H9 (cell line): ENCODE measurements at regions not wholly inside any gene's neighbourhood (a gene's known extent, or its start where the extent isn't known, plus 50 kb on each side); places are given as distances from the start of the nearest gene placed in this dataset.

Experiments used
- DNase-seq: peaks from one replicate; pipeline ENCODE4 v3.0.0-alpha.2; 2017
- H2AFZ ChIP-seq: one replicate; pipeline ENCODE4 v1.6.1; 2013; ENCODE audit warnings: mild to moderate bottlenecking, low read length, control low read depth, moderate library complexity
- H2AK5ac ChIP-seq: 2 replicates; pipeline ENCODE4 v1.6.1; 2013; ENCODE audit warnings: low read length, control low read depth, mixed read lengths; ENCODE audit not compliant: insufficient read length
- H2BK120ac ChIP-seq: one replicate; pipeline ENCODE4 v1.6.1; 2013; ENCODE audit warnings: low read depth, mild to moderate bottlenecking, low read length, control low read depth, inconsistent platforms; ENCODE audit not compliant: poor library complexity, severe bottlenecking
- H2BK12ac ChIP-seq: 2 replicates; pipeline ENCODE4 v1.6.1; 2013; ENCODE audit warnings: low read length, control low read depth, mixed read lengths, low read depth; ENCODE audit not compliant: insufficient read length
- H2BK15ac ChIP-seq: 2 replicates; pipeline ENCODE4 v1.6.1; 2013; ENCODE audit warnings: low read depth, low read length, control low read depth
- H2BK20ac ChIP-seq: one replicate; pipeline ENCODE4 v1.6.1; 2013; ENCODE audit warnings: low read depth, mild to moderate bottlenecking, low read length, control low read depth, inconsistent platforms; ENCODE audit not compliant: poor library complexity, severe bottlenecking
- H2BK5ac ChIP-seq: 2 replicates; pipeline ENCODE4 v1.6.1; 2013; ENCODE audit warnings: low read length, control low read depth, mixed read lengths; ENCODE audit not compliant: insufficient read length
- H3K14ac ChIP-seq: 2 replicates; pipeline ENCODE4 v1.6.1; 2013; ENCODE audit warnings: low read length, control low read depth; ENCODE audit not compliant: insufficient read depth
- H3K18ac ChIP-seq: 2 replicates; pipeline ENCODE4 v1.6.1; 2013; ENCODE audit warnings: low read depth, mild to moderate bottlenecking, mixed read lengths, low read length, control low read depth; ENCODE audit not compliant: insufficient read length
- H3K23ac ChIP-seq: 2 replicates; pipeline ENCODE4 v1.6.1; 2013; ENCODE audit warnings: low read length, control low read depth, mixed read lengths, low read depth; ENCODE audit not compliant: insufficient read length
- H3K23me2 ChIP-seq: 2 replicates; pipeline ENCODE4 v1.6.1; 2013; ENCODE audit warnings: low read depth, mild to moderate bottlenecking, mixed read lengths, low read length, control low read depth; ENCODE audit not compliant: insufficient read length, poor library complexity, severe bottlenecking
- H3K27ac ChIP-seq: 2 replicates; pipeline ENCODE4 v1.5.1; 2013; ENCODE audit warnings: low read length, control low read depth, mixed read lengths, low read depth; ENCODE audit not compliant: insufficient read length
- H3K27me3 ChIP-seq: 2 replicates; pipeline ENCODE4 v1.6.1; 2013; ENCODE audit warnings: low read length, control low read depth, inconsistent platforms; ENCODE audit not compliant: insufficient read depth
- H3K4ac ChIP-seq: 2 replicates; pipeline ENCODE4 v1.6.1; 2013; ENCODE audit warnings: low read depth, mild to moderate bottlenecking, control low read depth, inconsistent platforms, low read length, moderate library complexity
- H3K4me1 ChIP-seq: 2 replicates; pipeline ENCODE4 v1.6.1; 2013; ENCODE audit warnings: low read length, control low read depth, inconsistent platforms; ENCODE audit not compliant: insufficient read depth
- H3K4me2 ChIP-seq: 2 replicates; pipeline ENCODE4 v1.6.1; 2013; ENCODE audit warnings: low read length, control low read depth, mixed read lengths; ENCODE audit not compliant: insufficient read length, insufficient read depth
- H3K56ac ChIP-seq: 2 replicates; pipeline ENCODE4 v1.6.1; 2013; ENCODE audit warnings: low read depth, mild to moderate bottlenecking, mixed read lengths, low read length, control low read depth; ENCODE audit not compliant: insufficient read length
- H3K79me1 ChIP-seq: 2 replicates; pipeline ENCODE4 v1.6.1; 2013; ENCODE audit warnings: low read depth, mild to moderate bottlenecking, moderate library complexity, low read length, control low read depth, inconsistent platforms; ENCODE audit not compliant: insufficient read depth, poor library complexity, severe bottlenecking
- H3K79me2 ChIP-seq: 2 replicates; pipeline ENCODE4 v1.6.1; 2013; ENCODE audit warnings: low read length, control low read depth, inconsistent platforms; ENCODE audit not compliant: insufficient read depth
- H3K9ac ChIP-seq: 2 replicates; pipeline ENCODE4 v1.6.1; 2013; ENCODE audit warnings: low read length, control low read depth, mixed read lengths; ENCODE audit not compliant: insufficient read length; ENCODE audit errors: extremely low read depth
- H3K9me3 ChIP-seq: one replicate; pipeline ENCODE4 v1.6.1; 2013; ENCODE audit warnings: low read depth, low read length, inconsistent platforms; ENCODE audit not compliant: control insufficient read depth
- H3T11ph ChIP-seq: one replicate; pipeline ENCODE4 v1.6.1; 2013; ENCODE audit warnings: mild to moderate bottlenecking, low read length, control low read depth, inconsistent platforms
- H4K20me1 ChIP-seq: one replicate; pipeline ENCODE4 v1.6.1; 2013; ENCODE audit not compliant: control insufficient read depth, insufficient read length, insufficient read depth
- H4K5ac ChIP-seq: 2 replicates; pipeline ENCODE4 v1.6.1; 2013; ENCODE audit warnings: low read depth, mild to moderate bottlenecking, mixed read lengths, low read length, control low read depth; ENCODE audit not compliant: insufficient read length
- H4K8ac ChIP-seq: replicated peaks from 2 replicates; pipeline ENCODE4 v1.6.1; 2013; ENCODE audit warnings: low read length, control low read depth, mixed read lengths, low read depth; ENCODE audit not compliant: insufficient read length
- H4K91ac ChIP-seq: 2 replicates; pipeline ENCODE4 v1.6.1; 2013; ENCODE audit warnings: low read depth, mild to moderate bottlenecking, moderate library complexity, mixed read lengths, low read length, control low read depth; ENCODE audit not compliant: insufficient read length
- H3K27ac Mint-ChIP-seq, 3 experiments: 2 replicates in 2 of 3; 3 replicates in 1 of 3; pipeline ENCODE4 v1.8.0; 2020 to 2021; ENCODE audit warnings: mixed read lengths in 3 of 3, mild to moderate bottlenecking in 1 of 3, moderate library complexity in 1 of 3
- H3K27me3 Mint-ChIP-seq: 2 replicates; pipeline ENCODE4 v1.8.0; 2021; ENCODE audit warnings: low read depth, mild to moderate bottlenecking, moderate library complexity, mixed read lengths
- H3K36me3 Mint-ChIP-seq, 3 experiments: 2 replicates in 2 of 3; 3 replicates in 1 of 3; pipeline ENCODE4 v1.8.0; 2020 to 2021; ENCODE audit warnings: low read depth in 3 of 3, mixed read lengths in 3 of 3; ENCODE audit not compliant: insufficient read depth in 1 of 3
- H3K4me1 Mint-ChIP-seq, 2 experiments: 2 replicates each; pipeline ENCODE4 v1.8.0; 2020; ENCODE audit warnings: mixed read lengths in 2 of 2
- H3K4me3 Mint-ChIP-seq, 2 experiments: 2 replicates in 1 of 2; 3 replicates in 1 of 2; pipeline ENCODE4 v1.8.0; 2020 to 2021; ENCODE audit warnings: mild to moderate bottlenecking in 2 of 2, mixed read lengths in 2 of 2, moderate library complexity in 1 of 2
- H3K9me3 Mint-ChIP-seq, 2 experiments: 2 replicates in 1 of 2; 3 replicates in 1 of 2; pipeline ENCODE4 v1.8.0; 2020; ENCODE audit warnings: mild to moderate bottlenecking in 2 of 2, mixed read lengths in 2 of 2, moderate library complexity in 1 of 2
- CTCF ChIP-seq: fragments of 200-600 bp; sonication (generic); conservative IDR thresholded peaks from 3 replicates; pipeline ENCODE4 v1.8.0; 2021; ENCODE audit warnings: antibody characterized with exemption, mild to moderate bottlenecking
- WGBS: extraction: QIAGEN DNeasy Blood & Tissue Kit; methylation state at CpG from one replicate; pipeline ENCODE4 v1.1.7; 2013; ENCODE audit warnings: missing lambda C conversion rate, low lambda C conversion rate, mixed read lengths; ENCODE audit not compliant: insufficient read length; ENCODE audit errors: extremely low coverage; 5-methylcytosine and 5-hydroxymethylcytosine counted together

DNA sequence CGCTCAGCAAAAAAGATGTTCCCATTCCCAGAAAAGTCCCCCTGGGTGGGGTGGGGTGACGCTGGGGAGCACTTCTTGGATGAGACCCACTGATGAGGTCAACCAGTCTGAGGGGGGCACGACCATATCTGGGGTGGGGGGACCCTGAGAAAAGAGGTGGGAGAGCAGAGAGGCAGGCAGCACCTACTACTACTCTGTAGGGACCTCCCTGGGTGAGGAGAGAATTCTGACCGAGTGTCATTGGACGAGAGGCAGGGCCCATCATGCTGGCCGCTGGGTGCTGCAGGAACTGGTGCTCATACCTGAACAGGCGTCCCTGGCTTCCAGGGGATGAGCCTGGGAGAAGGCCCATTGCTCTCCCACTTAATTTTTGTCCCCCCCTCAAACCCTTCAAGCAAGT is 158.8 kb downstream of the KLF13 start:
- no peak overlapping the region for H2BK5ac ChIP-seq
- no peak overlapping the region for H4K8ac ChIP-seq
- H3K9me3 ChIP-seq: no peaks in the 10 kb centered on the region
- H3K4me1 Mint-ChIP-seq: peaks cover 2 to 12% of the 10 kb centered on the region in 2 experiments
- no peak for TF ChIP-seq CTCF
- H2BK20ac ChIP-seq: no peak overlapping the region
- H3K9me3 Mint-ChIP-seq: peaks cover 6 to 9% of the 10 kb centered on the region in 2 experiments
- no peak overlapping the region for H3K4ac ChIP-seq
- H3K36me3 Mint-ChIP-seq: peaks cover 4 to 10% (median 6%) of the 10 kb centered on the region in 3 experiments
- no peak overlapping the region for H4K5ac ChIP-seq
- peak; percentile 18 for DNase-seq
- H2BK12ac ChIP-seq: no peak overlapping the region
- H3K27ac Mint-ChIP-seq: no peak overlapping the region
- H3K79me1 ChIP-seq: no peaks in the 10 kb centered on the region
- no peak overlapping the region for H3T11ph ChIP-seq
- no peak overlapping the region for H3K56ac ChIP-seq
- H3K79me2 ChIP-seq: no peaks in the 10 kb centered on the region
- H2AK5ac ChIP-seq: no peak overlapping the region
- no peaks in the 10 kb centered on the region for H3K23me2 ChIP-seq
- peaks cover 48% of the 10 kb centered on the region for H3K27me3 Mint-ChIP-seq
- H3K4me1 ChIP-seq: no peaks in the 10 kb centered on the region
- H3K14ac ChIP-seq: no peak overlapping the region
- H3K27me3 ChIP-seq: peaks cover 21% of the 10 kb centered on the region
- H2AFZ ChIP-seq: no peak overlapping the region
- no peak overlapping the region for H3K18ac ChIP-seq
- peaks cover 2% of the 10 kb centered on the region for H4K20me1 ChIP-seq
- H3K9ac ChIP-seq: no peak overlapping the region
- no peak overlapping the region for H4K91ac ChIP-seq
- H3K27ac ChIP-seq: no peak overlapping the region
- no peak overlapping the region for H3K4me2 ChIP-seq
- no peak overlapping the region for H2BK15ac ChIP-seq
- WGBS: no CpG with 5 or more reads among the region's 7 CpGs
- no peak overlapping the region for H2BK120ac ChIP-seq
- H3K4me3 Mint-ChIP-seq: no peak overlapping the region; a peak in 1 of 5 replicates
- H3K23ac ChIP-seq: no peak overlapping the region
